ENCODE measurements at regions not wholly inside any gene's neighbourhood (a gene's known extent, or its start where the extent isn't known, plus 50 kb on each side); places are given as distances from the start of the nearest gene placed in this dataset.

GRCh38 chr9:129396365-129396708 lies 218.3 kb upstream of the IER5L start:
- no peak for DNase-seq

GRCh38 chr9:129395633-129396364 lies 217.7 kb upstream of the IER5L start:
- no peak for DNase-seq

- DNase-seq, result no peak
Measured at GRCh38 chr9:129394886-129395279, 216.8 kb upstream of the IER5L start.

- peak; percentile 13 for DNase-seq
Measured at GRCh38 chr9:129394061-129394885, 216.2 kb upstream of the IER5L start.

GRCh38 chr9:129393064-129393463 lies 215.0 kb upstream of the IER5L start:
- DNase-seq, result no peak

GRCh38 chr9:129392093-129392541 lies 214.1 kb upstream of the IER5L start:
- DNase-seq, result no peak

- no peak for DNase-seq
Measured at GRCh38 chr9:129391221-129391661, 213.2 kb upstream of the IER5L start.

- DNase-seq, result no peak
Measured at GRCh38 chr9:129390541-129390940, 212.5 kb upstream of the IER5L start.

- no peak for DNase-seq
Measured at GRCh38 chr9:129387822-129388221, 209.8 kb upstream of the IER5L start.

- no peak for DNase-seq
Measured at GRCh38 chr9:129386812-129387177, 208.7 kb upstream of the IER5L start.

GRCh38 chr9:129385211-129385934 lies 207.3 kb upstream of the IER5L start:
- DNase-seq, result no peak

GRCh38 chr9:129384491-129385210 lies 206.6 kb upstream of the IER5L start:
- no peak for DNase-seq

GRCh38 chr9:129383561-129384490 lies 205.8 kb upstream of the IER5L start:
- peak; percentile 60 for DNase-seq

- peak; percentile 26 for DNase-seq
Measured at GRCh38 chr9:129383019-129383560, 205.0 kb upstream of the IER5L start.

- no peak for DNase-seq
Measured at GRCh38 chr9:129382281-129383018, 204.4 kb upstream of the IER5L start.

- no peak for DNase-seq
Measured at GRCh38 chr9:129381481-129381957, 203.5 kb upstream of the IER5L start.

GRCh38 chr9:129380961-129381401 lies 202.9 kb upstream of the IER5L start:
- DNase-seq, result no peak

- DNase-seq, result no peak
Measured at GRCh38 chr9:129379886-129380285, 201.8 kb upstream of the IER5L start.

- no peak for DNase-seq
Measured at GRCh38 chr9:129379181-129379836, 201.2 kb upstream of the IER5L start.

All from midbrain (tissue), 1 donor.